ENCODE measurements at regions not wholly inside any gene's neighbourhood (a gene's known extent, or its start where the extent isn't known, plus 50 kb on each side); places are given as distances from the start of the nearest gene placed in this dataset.

- DNase-seq (ENCODE audit: low read depth in 2 of 2), result no peak
Observed at GRCh38 chr4:155616117-155616516, 50.5 kb upstream of the GUCY1A1 start.

- no peak for DNase-seq (ENCODE audit: low read depth in 2 of 2)
Observed at GRCh38 chr4:155615081-155615887, 51.4 kb upstream of the GUCY1A1 start.

DNA sequence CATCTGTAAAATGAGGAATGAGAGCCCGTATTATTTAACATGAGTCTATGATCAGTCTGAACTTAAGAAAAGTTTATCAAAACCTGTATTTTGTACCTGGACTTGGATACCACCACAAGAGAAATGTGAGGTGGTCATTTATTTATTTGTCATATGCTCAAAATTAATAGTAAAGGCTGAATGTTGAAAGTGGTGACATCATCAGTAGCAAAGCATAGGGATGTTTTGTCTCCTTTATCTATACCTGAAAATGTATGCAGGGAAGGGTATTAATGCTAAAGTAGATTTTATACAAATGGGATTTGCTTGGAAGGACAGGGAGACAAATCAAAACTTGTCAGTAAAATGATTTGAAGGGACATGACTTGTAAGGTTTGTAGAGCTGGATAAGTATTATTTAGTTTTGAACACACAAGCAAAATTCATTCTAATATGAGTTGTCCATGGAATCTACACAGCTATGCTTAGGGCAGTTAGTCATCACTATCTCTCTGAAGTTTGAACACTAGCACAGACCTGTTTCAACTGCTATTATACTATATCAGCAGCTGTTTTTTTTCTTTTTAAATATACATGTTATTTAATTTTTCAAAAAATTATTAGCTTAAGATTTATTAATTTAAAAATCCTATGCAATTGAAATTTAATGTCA, 52.4 kb upstream of the GUCY1A1 start:
- no peak for DNase-seq (ENCODE audit: low read depth in 2 of 2)

GRCh38 chr4:155612074-155612473, 54.6 kb upstream of the GUCY1A1 start:
- no peak for DNase-seq (ENCODE audit: low read depth in 2 of 2)

- DNase-seq (ENCODE audit: low read depth in 2 of 2), result no peak
Observed at GRCh38 chr4:155611501-155611900, 55.1 kb upstream of the GUCY1A1 start.

GRCh38 chr4:155610143-155610542, 56.5 kb upstream of the GUCY1A1 start:
- no peak for DNase-seq (ENCODE audit: low read depth in 2 of 2)

DNA sequence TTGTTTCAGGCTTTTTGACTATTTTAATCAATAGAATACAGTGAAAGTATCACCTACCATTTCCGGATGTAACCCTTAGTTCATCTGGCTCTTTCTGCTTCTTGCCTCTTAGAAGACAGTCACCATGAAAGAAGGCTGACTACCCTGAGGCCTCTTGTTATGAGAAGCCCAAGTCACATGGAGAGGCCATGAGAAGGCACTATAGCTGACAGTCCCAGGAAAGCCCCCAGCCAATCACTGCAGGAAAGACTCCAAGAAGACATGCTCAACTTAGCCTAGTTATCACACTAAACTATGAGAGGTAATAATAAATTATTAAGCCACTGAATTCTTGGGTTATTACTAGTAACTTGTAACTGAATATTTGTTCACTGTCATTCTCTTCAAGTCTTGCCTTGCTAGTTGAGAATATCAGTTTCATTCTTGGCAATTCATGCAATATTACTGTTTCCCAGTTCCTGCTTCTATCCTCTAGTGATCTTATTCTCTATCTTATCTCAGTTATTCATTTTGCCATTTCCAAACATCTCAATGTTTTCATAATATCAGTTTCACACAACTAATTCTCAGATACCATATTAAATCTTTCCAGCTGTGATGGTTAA, 57.1 kb upstream of the GUCY1A1 start:
- DNase-seq (ENCODE audit: low read depth in 2 of 2), result no peak

GRCh38 chr4:155608225-155608885, 58.3 kb upstream of the GUCY1A1 start:
- no peak for DNase-seq (ENCODE audit: low read depth in 2 of 2)

DNA sequence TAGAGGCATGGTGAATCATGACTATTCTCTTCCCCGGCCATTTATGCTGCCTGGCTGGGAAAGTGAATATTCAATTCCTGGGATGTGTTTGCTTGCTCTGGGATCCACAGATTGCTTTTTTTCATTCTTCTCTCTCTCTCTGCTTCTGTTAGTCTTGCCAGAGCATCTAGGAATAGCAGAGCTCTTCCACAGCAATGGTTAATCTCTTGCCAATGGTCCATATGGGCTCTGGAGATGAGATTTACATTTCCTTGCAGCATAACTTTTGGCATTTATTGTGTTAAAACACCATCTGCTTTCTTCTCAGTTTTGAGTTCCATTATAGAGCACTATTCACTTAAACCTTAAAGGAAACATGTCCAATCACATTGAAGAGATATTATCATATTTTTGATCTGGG, 59.2 kb upstream of the GUCY1A1 start:
- DNase-seq (ENCODE audit: low read depth in 2 of 2), result no peak

- DNase-seq (ENCODE audit: low read depth in 2 of 2), result no peak
Observed at GRCh38 chr4:155604718-155605626, 61.7 kb upstream of the GUCY1A1 start.

DNA sequence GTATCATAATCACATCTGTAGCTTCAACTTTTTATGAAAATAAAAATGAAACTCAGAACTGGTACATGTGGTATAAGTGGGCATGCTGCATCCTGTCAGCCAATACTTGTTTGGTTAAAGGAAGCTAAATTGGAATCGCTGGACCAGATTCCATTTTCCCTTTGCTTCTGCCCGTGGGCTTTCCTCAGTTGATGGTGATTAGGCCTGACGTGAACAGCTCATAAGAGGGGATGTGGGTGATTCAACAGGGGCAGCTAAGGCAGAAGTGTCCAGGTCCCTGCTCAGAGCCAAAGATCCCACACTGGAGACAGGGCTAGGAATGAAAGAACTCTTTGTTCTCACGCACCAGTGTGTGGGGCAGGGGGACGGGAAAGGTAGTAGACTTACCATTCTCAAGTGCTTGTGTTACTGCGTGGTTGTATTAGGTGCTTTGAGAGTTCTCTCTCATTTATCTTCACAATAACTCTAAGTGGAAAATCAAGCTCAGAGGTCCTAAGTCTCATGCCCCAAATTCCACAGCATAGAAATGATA, 63.2 kb upstream of the GUCY1A1 start:
- DNase-seq (ENCODE audit: low read depth in 2 of 2), result no peak

GRCh38 chr4:155602351-155603140, 64.1 kb upstream of the GUCY1A1 start:
- no peak for DNase-seq (ENCODE audit: low read depth in 2 of 2)

GRCh38 chr4:155600244-155600643, 66.4 kb upstream of the GUCY1A1 start:
- no peak for DNase-seq (ENCODE audit: low read depth in 2 of 2)

DNA sequence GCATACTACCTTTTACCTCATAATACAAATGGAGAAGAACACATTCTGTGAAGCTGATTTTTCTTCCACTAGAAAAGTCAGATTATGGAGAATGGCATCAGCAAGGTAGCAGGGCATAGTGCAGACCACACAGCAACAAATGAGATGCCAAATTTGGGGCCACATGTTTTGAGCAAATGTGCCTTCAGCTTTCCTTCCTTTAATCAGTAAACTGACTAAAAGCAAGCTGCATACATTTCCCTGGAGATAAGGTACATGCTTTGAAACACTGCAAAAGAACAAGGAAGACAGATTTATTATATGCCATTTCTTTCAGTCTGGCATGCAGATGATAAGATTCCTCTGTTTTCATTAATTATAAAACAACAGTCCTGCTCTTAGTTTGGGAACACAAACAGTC, 67.1 kb upstream of the GUCY1A1 start:
- DNase-seq (ENCODE audit: low read depth in 2 of 2), result no peak

- DNase-seq (ENCODE audit: low read depth in 2 of 2), result no peak
Observed at GRCh38 chr4:155599085-155599484, 67.6 kb upstream of the GUCY1A1 start.

DNA sequence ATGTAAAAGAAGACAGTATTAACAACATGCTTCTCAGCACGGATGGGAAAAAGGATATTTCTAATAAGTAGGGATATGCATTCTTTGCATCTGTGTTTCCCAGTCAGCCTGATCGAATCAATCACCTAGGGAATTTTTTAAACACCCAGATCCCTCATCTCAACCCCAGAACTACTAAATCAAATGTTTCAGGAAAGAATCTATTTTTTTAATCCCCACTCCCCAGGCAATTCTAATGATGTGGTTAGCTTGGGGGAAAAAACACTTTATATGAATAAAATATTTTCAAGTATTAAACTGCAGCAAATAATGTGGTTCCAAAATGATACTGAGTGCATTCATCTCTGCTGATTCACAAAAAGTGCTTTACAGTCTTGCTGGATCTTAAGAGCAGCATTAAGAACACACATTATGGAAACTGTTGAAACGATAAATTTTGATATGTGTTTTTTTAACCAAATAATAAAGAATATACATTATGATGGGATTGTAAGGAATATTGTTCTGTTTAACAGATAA, 68.7 kb upstream of the GUCY1A1 start:
- no peak for DNase-seq (ENCODE audit: low read depth in 2 of 2)

DNA sequence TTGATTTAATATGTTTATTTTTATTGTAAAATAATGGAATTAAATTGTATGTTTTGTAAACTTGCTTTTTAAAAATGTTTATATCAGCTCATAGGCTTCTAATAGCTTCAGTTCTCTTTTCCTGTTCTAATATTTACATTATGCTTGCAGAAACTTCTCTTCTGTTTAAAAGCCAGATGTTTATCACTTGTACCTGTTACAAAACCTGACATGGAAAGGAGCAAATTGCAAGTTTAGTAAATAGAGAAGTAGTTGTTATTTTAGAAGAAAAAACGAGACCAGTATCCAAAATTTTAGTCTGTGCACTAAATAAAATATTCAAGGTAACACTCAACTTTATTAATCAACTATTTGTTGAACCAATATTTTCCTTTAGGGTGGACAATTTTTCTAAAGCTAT, 69.4 kb upstream of the GUCY1A1 start:
- no peak for DNase-seq (ENCODE audit: low read depth in 2 of 2)

- no peak for DNase-seq (ENCODE audit: low read depth in 2 of 2)
Observed at GRCh38 chr4:155593793-155594192, 72.9 kb upstream of the GUCY1A1 start.

DNA sequence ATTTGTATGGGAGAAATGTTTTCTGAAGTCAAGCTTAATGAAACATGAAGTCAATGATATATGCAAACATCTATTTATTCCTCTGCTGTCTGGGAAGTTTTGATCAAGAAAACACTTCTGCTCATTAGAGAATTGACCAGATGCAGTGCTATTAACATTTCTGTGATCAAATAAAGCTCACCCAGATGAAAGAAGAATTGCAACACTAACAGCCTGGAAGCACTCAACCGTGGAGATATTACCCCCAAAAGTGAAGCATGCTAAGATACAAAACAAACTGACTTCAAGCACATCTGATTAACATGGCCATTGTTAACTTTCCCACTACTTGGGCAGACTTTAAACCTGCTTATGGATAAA, 73.7 kb upstream of the GUCY1A1 start:
- no peak for DNase-seq (ENCODE audit: low read depth in 2 of 2)
